GM13976 (cell line): ENCODE measurements at regions not wholly inside any gene's neighbourhood (a gene's known extent, or its start where the extent isn't known, plus 50 kb on each side); places are given as distances from the start of the nearest gene placed in this dataset.

Source experiments
- DNase-seq: peaks from one replicate; pipeline ENCODE4 v3.0.0; 2012; ENCODE audit warnings: low spot score
- in situ Hi-C: fragments of 300-500 bp; cut with MboI; formaldehyde crosslinking; loops from one replicate; pipeline ENCODE4 v1.12.0; 2022; ENCODE audit warnings: low sequenced_read_pairs, mixed read lengths, inconsistent platforms; ENCODE audit not compliant: unreplicated experiment
- TF ChIP-seq, protein P1 (sequence below): IDR thresholded peaks from 2 replicates; pipeline ENCODE4 v1.5.1; 2012; ENCODE audit warnings: borderline replicate concordance, mild to moderate bottlenecking; ENCODE audit not compliant: insufficient read depth; ENCODE audit errors: extremely low read depth, missing control alignments, control extremely low read depth

DNA sequence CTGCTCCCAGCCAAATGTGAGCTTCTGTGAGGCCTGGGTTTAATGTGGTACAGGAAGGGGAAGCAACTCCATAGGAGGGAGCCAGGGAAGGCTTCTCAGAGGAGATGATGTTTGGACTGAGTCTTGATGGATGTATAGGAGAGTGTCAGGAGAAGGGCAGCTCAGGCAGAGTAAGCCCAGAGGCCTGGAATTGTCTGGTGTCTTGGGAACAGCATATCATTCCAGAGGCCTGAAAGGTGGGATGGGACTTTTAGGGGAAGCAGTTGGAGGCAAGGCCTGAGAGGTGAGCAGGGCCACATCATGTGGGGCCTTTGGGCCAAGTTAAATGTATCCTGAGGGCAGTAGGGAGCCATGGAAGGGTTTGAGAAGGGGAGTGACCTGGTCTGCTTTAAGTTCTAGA lies 148.6 kb upstream of the WNT4 start:
- in situ Hi-C loops = no loop called here
- TF ChIP-seq, protein P1, sequence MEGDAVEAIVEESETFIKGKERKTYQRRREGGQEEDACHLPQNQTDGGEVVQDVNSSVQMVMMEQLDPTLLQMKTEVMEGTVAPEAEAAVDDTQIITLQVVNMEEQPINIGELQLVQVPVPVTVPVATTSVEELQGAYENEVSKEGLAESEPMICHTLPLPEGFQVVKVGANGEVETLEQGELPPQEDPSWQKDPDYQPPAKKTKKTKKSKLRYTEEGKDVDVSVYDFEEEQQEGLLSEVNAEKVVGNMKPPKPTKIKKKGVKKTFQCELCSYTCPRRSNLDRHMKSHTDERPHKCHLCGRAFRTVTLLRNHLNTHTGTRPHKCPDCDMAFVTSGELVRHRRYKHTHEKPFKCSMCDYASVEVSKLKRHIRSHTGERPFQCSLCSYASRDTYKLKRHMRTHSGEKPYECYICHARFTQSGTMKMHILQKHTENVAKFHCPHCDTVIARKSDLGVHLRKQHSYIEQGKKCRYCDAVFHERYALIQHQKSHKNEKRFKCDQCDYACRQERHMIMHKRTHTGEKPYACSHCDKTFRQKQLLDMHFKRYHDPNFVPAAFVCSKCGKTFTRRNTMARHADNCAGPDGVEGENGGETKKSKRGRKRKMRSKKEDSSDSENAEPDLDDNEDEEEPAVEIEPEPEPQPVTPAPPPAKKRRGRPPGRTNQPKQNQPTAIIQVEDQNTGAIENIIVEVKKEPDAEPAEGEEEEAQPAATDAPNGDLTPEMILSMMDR = no peak
- DNase-seq = no peak

DNA sequence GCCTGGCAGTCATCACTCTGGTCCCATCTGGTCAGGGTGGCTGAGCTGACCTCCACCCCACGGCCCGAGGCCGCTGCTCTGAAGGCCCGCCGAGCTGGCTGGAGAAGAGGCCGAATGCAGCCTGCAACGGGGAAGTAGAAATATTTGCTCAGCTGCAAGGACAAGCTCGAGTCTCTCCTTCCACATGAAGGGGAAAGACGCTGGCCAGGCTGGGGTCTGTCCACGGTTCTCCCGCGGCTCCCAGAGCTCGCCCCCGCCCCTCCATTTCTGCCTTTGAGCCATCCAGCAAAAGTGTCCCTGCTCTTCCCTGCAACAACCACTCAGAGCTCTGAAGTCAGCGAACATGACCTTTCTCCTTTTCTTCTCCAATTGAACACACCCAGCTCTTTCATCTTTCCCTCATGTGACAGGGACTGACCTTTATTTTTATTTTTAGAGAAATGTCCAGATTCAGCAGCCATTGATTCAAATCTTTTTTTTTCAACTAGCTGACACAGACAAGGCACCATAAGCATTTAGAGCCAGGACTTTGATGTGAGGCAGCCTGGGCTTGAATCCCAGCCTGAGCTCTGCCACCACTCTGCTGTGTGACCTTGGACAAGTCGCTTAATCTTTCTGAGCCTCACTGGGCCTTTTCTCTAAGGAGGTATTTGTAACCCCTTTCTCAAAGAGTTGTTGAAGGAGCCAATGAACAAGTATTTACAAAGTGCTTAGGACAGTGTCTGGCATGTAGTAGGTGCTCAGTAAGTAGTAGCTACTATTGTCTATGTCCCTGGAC lies 149.3 kb upstream of the WNT4 start:
- in situ Hi-C loops = no loop called here
- TF ChIP-seq, protein P1 = no peak
- peak; percentile 16 for DNase-seq

DNA sequence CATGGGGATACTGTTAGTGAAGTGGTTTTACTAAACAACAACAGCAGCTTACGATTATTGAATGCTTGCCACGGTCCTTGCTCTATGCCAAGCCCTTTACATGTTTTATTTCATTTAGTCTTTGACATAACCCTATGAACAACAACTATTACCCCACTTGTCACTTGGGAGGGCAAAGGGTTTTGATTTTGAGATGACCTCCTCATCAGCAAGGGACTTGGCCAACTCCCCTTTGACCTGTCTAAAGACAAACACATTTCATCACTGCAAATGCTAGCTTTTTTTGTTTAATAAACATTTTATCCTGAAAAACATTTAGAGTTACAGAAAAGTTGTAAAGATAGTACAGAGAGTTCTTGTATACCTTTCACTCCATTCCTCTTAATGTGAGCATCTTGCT lies 152.5 kb upstream of the WNT4 start:
- peak; percentile 7 for DNase-seq
- in situ Hi-C loops = no loop called here
- TF ChIP-seq, protein P1 = no peak

DNA sequence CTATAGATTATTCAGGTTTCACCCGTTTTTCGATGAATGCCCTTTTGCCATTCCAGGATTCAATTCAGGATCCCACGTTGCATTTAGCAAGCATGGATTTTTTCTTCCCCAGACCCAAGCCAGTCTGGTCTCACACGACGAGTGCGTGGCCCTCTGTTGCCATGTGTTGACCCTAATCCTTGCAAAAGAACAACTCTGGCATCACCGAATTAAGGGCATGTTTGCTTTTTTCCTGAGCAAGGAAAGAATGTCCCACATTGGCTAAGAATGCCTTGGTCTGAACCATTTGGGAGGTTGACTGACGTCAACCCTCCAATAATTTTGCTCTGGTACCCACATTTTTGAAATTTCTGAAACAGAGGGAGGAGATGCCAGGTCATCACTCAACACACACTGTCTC lies 153.0 kb upstream of the WNT4 start:
- TF ChIP-seq, protein P1 = no peak
- in situ Hi-C loops = no loop called here
- no peak for DNase-seq

DNA sequence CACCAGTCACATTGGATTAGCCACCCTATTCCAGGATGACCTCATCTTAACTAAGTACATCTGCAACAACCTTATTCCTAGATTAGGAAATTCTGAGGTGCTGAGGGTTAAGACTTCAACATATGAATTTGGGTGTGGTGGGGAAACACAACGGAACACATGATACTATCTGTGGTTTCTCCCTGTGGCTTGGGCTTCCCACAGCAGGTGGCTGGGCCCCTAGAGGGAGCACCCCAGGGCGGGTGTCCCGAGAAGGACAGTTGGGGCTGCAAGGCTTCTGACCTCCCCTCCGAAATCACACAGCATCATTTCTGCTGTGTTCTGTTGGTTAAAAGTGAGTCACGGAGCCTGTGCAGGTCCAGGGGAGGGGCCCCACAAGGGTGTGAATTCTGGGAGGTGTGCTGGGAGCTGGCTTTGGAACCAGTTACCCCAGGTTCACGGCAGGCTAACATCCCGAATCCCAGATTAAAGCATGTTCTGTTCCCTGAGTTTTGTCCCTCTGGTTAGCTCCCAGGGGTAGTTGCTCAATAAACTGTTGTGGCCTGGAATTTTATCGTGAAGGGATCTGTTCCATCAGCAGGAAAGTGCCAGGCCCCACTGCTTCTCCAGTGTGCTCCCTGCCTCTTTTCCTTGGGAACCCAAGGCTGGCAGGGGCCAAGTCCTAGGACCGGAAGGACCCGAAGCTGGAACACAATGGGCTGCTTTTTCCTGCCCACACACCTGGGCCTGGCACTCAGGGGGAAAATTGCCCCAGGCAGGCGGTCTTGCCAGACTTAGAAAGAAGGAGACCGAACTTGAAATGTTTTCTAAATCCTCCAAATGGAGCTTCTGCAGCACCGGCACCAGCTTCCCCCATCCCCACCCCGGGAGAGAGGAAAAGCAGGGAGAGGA lies 154.0 kb upstream of the WNT4 start:
- in situ Hi-C loops = no loop called here
- TF ChIP-seq, protein P1 = no peak
- no peak for DNase-seq

DNA sequence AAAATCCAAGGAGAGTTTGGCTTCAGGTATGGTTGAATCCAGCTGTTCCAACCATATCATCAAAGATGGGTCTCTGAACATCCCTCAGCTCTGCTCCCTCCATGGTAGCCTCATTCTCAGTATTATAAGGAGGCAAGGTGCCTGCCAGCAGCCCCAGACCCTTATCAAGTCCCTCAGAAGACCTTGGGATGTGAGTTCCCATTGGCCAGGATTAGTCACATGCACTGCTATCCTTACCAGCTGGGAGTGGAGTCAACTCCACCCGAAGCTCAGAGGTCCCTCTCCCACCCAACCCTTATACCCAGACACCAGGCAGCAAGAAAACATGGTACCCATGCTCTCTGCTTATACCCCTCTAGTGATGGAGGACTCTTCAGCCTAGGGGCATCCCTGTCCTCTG lies 153.7 kb upstream of the ZBTB40 start:
- TF ChIP-seq, protein P1 = no peak
- DNase-seq = no peak
- in situ Hi-C loops = no loop called here
